GM06990 (cell line): ENCODE measurements at regions not wholly inside any gene's neighbourhood (a gene's known extent, or its start where the extent isn't known, plus 50 kb on each side); places are given as distances from the start of the nearest gene placed in this dataset.

Source experiments
- DNase-seq: peaks from one replicate; pipeline ENCODE4 v3.0.0-alpha.2; 2011; ENCODE audit not compliant: insufficient read length; ENCODE audit errors: extremely low read depth
- H3K27me3 ChIP-seq: replicated peaks from 2 replicates; pipeline ENCODE4 v1.6.0; 2011; ENCODE audit warnings: low read length; ENCODE audit not compliant: control insufficient read depth, insufficient read depth
- H3K36me3 ChIP-seq: 2 replicates; pipeline ENCODE4 v1.5.1; 2011; ENCODE audit warnings: low read length; ENCODE audit not compliant: control insufficient read depth, insufficient read depth
- H3K4me3 ChIP-seq: replicated peaks from 2 replicates; pipeline ENCODE4 v1.5.1; 2011; ENCODE audit warnings: low read depth, mild to moderate bottlenecking, control low read depth, low read length
- TF ChIP-seq, protein P1 (sequence below): IDR thresholded peaks from 2 replicates; pipeline ENCODE4 v1.5.1; 2011; ENCODE audit warnings: low read length, control low read depth, mild to moderate bottlenecking, inconsistent platforms; ENCODE audit not compliant: insufficient read depth, poor library complexity, severe bottlenecking

DNA sequence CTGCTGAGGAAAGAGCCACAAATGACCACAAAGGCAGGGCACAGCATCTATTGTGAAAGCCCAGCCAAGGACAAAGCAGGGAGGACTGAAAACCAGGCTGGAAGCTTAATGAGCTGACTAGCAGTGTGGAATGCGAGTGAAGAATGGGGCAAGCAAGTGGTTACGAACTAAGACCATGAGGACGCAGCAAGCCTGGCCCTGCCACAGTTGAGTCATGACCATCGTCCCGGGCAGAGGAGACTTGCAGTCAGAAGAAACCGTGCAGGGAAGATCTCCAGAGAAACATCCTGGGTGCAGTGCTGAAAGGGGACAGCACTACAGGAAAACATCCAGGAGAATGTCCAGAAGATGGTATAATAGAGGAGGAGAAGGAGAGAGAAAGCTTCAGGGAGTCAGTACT is 120.5 kb upstream of the GYPC start:
- Histone ChIP-seq H3K36me3 (no peaks in the 10 kb centered on the region), H3K27me3 (no peaks in the 10 kb centered on the region; the same call in 1 of the 2 replicates), H3K4me3 (no peak overlapping the region)
- TF ChIP-seq, protein P1, sequence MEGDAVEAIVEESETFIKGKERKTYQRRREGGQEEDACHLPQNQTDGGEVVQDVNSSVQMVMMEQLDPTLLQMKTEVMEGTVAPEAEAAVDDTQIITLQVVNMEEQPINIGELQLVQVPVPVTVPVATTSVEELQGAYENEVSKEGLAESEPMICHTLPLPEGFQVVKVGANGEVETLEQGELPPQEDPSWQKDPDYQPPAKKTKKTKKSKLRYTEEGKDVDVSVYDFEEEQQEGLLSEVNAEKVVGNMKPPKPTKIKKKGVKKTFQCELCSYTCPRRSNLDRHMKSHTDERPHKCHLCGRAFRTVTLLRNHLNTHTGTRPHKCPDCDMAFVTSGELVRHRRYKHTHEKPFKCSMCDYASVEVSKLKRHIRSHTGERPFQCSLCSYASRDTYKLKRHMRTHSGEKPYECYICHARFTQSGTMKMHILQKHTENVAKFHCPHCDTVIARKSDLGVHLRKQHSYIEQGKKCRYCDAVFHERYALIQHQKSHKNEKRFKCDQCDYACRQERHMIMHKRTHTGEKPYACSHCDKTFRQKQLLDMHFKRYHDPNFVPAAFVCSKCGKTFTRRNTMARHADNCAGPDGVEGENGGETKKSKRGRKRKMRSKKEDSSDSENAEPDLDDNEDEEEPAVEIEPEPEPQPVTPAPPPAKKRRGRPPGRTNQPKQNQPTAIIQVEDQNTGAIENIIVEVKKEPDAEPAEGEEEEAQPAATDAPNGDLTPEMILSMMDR = no peak
- no peak for DNase-seq

DNA sequence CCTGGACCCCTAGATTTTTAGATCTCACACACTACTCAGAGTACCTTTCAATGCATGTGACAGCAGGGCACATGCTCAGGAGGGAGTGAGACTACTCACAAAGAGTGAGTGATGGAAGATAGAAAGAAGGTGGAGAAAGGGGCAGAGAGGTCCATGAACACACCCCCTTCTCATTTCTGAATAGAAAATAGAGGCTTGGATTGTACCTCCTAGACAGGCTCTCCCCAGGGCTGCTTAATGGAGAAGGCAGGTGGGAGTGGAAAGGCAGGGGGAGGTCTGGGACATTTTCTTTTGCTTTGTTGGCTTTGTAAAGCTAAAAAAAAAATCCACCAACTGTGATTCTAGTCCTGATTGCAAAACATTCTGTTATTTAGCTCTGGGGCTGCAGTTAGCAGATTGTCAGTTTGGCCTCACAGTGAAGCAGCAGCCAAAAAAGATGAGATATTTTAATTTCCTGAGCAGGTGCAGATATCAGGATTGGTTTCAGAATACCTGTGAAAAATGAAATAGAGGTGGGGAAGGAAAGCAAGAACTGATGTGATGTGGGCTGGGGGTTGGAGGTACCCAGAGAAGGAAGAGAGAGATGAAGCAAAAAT is 119.3 kb upstream of the GYPC start:
- TF ChIP-seq, protein P1 = no peak
- no peak for DNase-seq
- H3K27me3 ChIP-seq = no peaks in the 10 kb centered on the region; the same call in 1 of the 2 replicates
- H3K4me3 ChIP-seq = no peak overlapping the region
- no peaks in the 10 kb centered on the region for H3K36me3 ChIP-seq

DNA sequence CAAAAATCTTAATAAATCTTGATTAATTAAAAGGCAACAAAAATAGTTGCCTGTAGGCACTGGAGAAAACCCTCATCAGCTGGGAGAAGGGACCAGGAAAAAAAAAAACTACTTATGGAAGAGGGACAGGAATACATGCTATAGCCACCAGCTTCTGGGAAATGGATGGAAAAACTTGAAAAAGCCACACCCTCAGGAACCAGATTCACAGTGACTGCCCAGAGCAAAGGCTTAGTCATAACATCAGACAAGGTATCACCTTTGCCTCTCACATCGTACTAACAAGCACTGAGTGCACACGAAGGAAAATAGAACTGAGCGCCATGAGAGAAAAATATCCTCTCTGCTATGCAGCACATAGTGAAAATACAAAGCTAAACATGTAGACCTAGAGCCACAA is 116.9 kb upstream of the GYPC start:
- DNase-seq = no peak
- H3K4me3 ChIP-seq = no peak overlapping the region
- H3K27me3 ChIP-seq = no peaks in the 10 kb centered on the region; the same call in 1 of the 2 replicates
- H3K36me3 ChIP-seq = no peaks in the 10 kb centered on the region
- TF ChIP-seq, protein P1 = no peak

DNA sequence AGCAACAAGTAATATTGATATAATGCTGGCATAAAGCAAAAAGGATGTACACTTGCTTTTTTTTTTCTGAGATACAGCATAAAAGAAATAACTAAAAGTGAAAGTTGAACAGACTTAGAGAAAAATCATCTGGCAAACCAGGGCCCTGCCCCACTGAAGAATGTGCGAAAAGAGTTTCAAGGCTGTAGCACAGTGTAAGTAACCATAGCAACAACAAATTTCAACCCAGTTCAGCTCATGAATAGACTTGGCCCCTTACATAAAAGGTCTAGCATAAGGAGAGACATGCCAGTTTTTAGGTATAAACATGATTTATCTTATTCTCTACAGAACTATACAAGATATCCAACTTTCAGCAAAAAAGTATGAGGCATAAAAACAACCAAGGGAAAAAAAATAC is 113.7 kb upstream of the GYPC start:
- no peaks in the 10 kb centered on the region; the same call in 1 of the 2 replicates for H3K27me3 ChIP-seq
- H3K36me3 ChIP-seq = no peaks in the 10 kb centered on the region
- TF ChIP-seq, protein P1 = no peak
- H3K4me3 ChIP-seq = no peak overlapping the region
- DNase-seq = no peak

DNA sequence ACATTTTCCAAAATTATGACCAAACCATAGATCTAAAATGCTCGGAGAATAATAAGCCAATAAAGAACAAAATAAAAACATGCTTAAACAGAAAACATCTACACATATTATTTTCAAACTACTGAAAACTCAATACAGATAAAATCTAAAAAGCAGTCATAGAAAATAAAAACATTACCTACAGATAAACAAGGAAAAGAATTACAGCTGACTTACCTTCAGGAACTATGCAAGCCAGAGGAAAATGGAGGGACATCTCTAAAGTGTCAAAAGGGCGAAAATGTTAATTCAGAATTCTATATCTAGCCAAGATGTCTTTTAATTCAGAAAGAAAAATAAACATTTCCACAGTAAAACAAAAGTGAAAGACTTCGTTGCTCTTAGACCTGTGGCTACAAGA is 112.9 kb upstream of the GYPC start:
- H3K4me3 ChIP-seq = no peak overlapping the region
- no peaks in the 10 kb centered on the region for H3K36me3 ChIP-seq
- H3K27me3 ChIP-seq = no peaks in the 10 kb centered on the region
- DNase-seq = no peak
- TF ChIP-seq, protein P1 = no peak

DNA sequence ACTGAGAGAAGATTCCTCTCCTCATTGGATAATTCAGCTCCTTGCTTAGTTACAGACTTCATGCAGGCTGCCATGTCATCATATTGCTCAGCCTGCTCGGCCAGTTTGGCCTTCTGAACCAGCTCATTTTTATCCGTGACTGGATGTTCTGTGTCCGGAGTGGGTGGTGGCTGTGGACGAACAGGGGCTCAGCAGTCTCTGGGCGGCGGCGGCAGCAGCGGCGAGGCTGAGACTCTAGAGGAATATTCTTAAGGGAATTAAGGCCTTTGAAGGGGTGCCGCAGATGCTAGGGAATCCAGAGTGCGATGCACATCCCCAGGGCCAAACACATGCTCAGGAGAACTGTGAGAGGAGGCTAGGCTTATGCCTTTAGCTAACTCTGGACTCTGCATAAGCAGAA is 97.9 kb upstream of the GYPC start:
- H3K4me3 ChIP-seq = no peak overlapping the region
- no peaks in the 10 kb centered on the region for H3K27me3 ChIP-seq
- no peaks in the 10 kb centered on the region for H3K36me3 ChIP-seq
- TF ChIP-seq, protein P1 = no peak
- DNase-seq = no peak
